HL-60 (cell line): ENCODE measurements at regions not wholly inside any gene's neighbourhood (a gene's known extent, or its start where the extent isn't known, plus 50 kb on each side); places are given as distances from the start of the nearest gene placed in this dataset.
A peak's percentile ranks its signal among the peaks of the same experiment; 100 is the strongest.

Source experiments
- DNase-seq, 2 experiments: peaks; one replicate each; pipeline ENCODE4 v3.0.0-alpha.2; 2010 to 2020; ENCODE audit warnings: low read depth in 1 of 2, low spot score in 1 of 2
- H3K27ac ChIP-seq: fragments of 250-450 bp; sonication (Bioruptor Pico); replicated peaks from 2 replicates; pipeline ENCODE4 v1.5.1; 2020; ENCODE audit warnings: mild to moderate bottlenecking, moderate library complexity
- H3K27me3 ChIP-seq: fragments of 250-450 bp; sonication (Bioruptor Pico); 2 replicates; pipeline ENCODE4 v1.5.1; 2021; ENCODE audit warnings: mild to moderate bottlenecking, moderate library complexity; ENCODE audit not compliant: insufficient read depth, poor library complexity, severe bottlenecking
- H3K4me3 ChIP-seq: replicated peaks from 2 replicates; pipeline ENCODE4 v1.5.1; 2011; ENCODE audit warnings: mild to moderate bottlenecking, control low read depth, low read length; ENCODE audit not compliant: insufficient read depth
- CTCF ChIP-seq: IDR thresholded peaks from one replicate; pipeline ENCODE4 v1.5.1; 2011; ENCODE audit warnings: low read length, control low read depth, inconsistent platforms; ENCODE audit not compliant: insufficient read depth
- GABPA ChIP-seq: IDR thresholded peaks from 2 replicates; pipeline ENCODE4 v1.6.1; 2012; ENCODE audit warnings: low read depth
- POLR2AphosphoS5 ChIP-seq: IDR thresholded peaks from 2 replicates; pipeline ENCODE4 v1.6.1; 2012; ENCODE audit warnings: low read depth
- REST ChIP-seq: IDR thresholded peaks from 2 replicates; pipeline ENCODE4 v1.6.1; 2012; ENCODE audit warnings: low read depth; ENCODE audit not compliant: insufficient replicate concordance
- SPI1 ChIP-seq: IDR thresholded peaks from 2 replicates; pipeline ENCODE4 v1.6.1; 2012; ENCODE audit warnings: low read depth, mild to moderate bottlenecking, borderline replicate concordance

- no peak for TF ChIP-seq GABPA
- no peak for TF ChIP-seq POLR2AphosphoS5
- no peak for TF ChIP-seq REST
- TF ChIP-seq SPI1, result no peak
- no peak for DNase-seq
- Histone ChIP-seq H3K27me3 (no peaks in the 10 kb centered on the region), H3K4me3 (no peak overlapping the region), H3K27ac (no peak overlapping the region)
Measured at GRCh38 chr1:222284466-222284865, 263.4 kb downstream of the HHIPL2 start.

GRCh38 chr1:222283147-222283768 lies 264.6 kb downstream of the HHIPL2 start:
- DNase-seq, result no peak
- H3K27ac ChIP-seq, result no peak overlapping the region
- H3K27me3 ChIP-seq, result peaks cover under 1% of the 10 kb centered on the region
- no peak for TF ChIP-seq CTCF
- TF ChIP-seq SPI1, result peak; percentile 4; the same call in 1 of the 2 replicates
- H3K4me3 ChIP-seq, result no peak overlapping the region

GRCh38 chr1:222279591-222279990 lies 268.3 kb downstream of the HHIPL2 start:
- no peak for DNase-seq
- TF ChIP-seq CTCF, result no peak
- no peak for TF ChIP-seq GABPA
- no peak for TF ChIP-seq POLR2AphosphoS5
- TF ChIP-seq SPI1, result no peak
- no peak for TF ChIP-seq REST
- no peak overlapping the region for H3K4me3 ChIP-seq
- H3K27ac ChIP-seq, result no peak overlapping the region
- H3K27me3 ChIP-seq, result peaks cover 2% of the 10 kb centered on the region

- no peak for DNase-seq
- Histone ChIP-seq H3K27me3 (peaks cover 2% of the 10 kb centered on the region), H3K4me3 (no peak overlapping the region), H3K27ac (no peak overlapping the region)
- no peak for TF ChIP-seq GABPA
- TF ChIP-seq SPI1, result no peak
- no peak for TF ChIP-seq CTCF
- no peak for TF ChIP-seq REST
- no peak for TF ChIP-seq POLR2AphosphoS5
Measured at GRCh38 chr1:222278501-222278900, 269.4 kb downstream of the HHIPL2 start.
